ENCODE measurements at regions not wholly inside any gene's neighbourhood (a gene's known extent, or its start where the extent isn't known, plus 50 kb on each side); places are given as distances from the start of the nearest gene placed in this dataset.

DNA sequence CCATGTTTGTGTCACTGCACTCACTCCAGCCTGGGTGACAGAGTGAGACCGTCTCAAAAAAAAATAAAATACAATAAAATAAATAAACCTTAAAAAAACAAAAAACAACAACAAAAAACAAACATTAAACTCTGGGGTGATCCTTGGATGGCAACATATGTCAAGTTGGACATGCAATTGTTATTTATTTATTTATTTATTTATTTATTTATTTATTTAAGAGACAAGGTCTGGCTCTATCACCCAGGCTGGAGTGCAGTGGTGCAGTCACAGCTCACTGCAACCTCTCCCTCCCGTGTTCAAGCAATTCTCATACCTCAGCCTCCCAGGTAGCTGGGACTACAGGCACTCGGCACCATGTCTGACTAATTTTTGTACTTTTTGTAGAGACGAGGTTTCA, 275.5 kb downstream of the VPS13C start:
- Histone ChIP-seq H3K27ac (ENCODE audit: insufficient read depth, low read depth, low read length) (no peak overlapping the region), H3K9ac (replicated peaks; ENCODE audit: extremely low read depth, insufficient read depth, low read length) (no peak overlapping the region), H3K9me3 (replicated peaks; ENCODE audit: control insufficient read depth, insufficient read depth, low read length) (no peaks in the 10 kb centered on the region), H3K4me2 (ENCODE audit: insufficient read depth, low read length) (no peak overlapping the region), H3K36me3 (ENCODE audit: control insufficient read depth in 2 of 2, extremely low read depth in 1 of 2, insufficient read depth in 2 of 2, low read length in 2 of 2) (no peaks in the 10 kb centered on the region), H3K4me3 (replicated peaks in 1 of 3; ENCODE audit: insufficient read depth in 1 of 3, low read depth in 1 of 3, low read length in 3 of 3) (no peak overlapping the region), H3K27me3 (ENCODE audit: control insufficient read depth in 2 of 2, insufficient read depth in 2 of 2, low read length in 2 of 2) (peaks cover 0 to under 1% of the 10 kb centered on the region in 2 experiments), H3K9me1 (replicated peaks; ENCODE audit: control insufficient read depth, extremely low read depth, insufficient read depth, low read length) (no peaks in the 10 kb centered on the region), H3K4me1 (ENCODE audit: control insufficient read depth, extremely low read depth, insufficient read depth, low read length) (no peaks in the 10 kb centered on the region), H4K20me1 (replicated peaks; ENCODE audit: control insufficient read depth, extremely low read depth, insufficient read depth, low read length) (no peaks in the 10 kb centered on the region), H2AFZ (ENCODE audit: low read depth, low read length) (no peak overlapping the region), H3K79me2 (ENCODE audit: control insufficient read depth, insufficient read depth, low read length) (no peaks in the 10 kb centered on the region)
- FAIRE-seq (no peak), DNase-seq (ENCODE audit: low read depth, low spot score) (no peak)
- dilution Hi-C loops (cut with MboI; ENCODE audit: extremely low pct_ligation_motif_present, low sequenced_read_pairs) (no loop called here), intact Hi-C loops (cut with micrococcal nuclease) (no loop called here)
- POLR2A ChIA-PET, result no interaction called here
- CTCF ChIA-PET, result no interaction called here
- no TSS peak for BruUV-seq (replicated peaks)
- no peak for TF ChIP-seq GATA2 (IDR thresholded peaks at IDR 0.05; ENCODE audit: insufficient read depth, insufficient read length, low read depth, low read length)
- no peak for TF ChIP-seq MYC (IDR thresholded peaks at IDR 0.05; ENCODE audit: low read depth, low read length)
- no peak for TF ChIP-seq JUN (IDR thresholded peaks at IDR 0.05; ENCODE audit: borderline replicate concordance, insufficient read depth, insufficient read length, low read depth)
- TF ChIP-seq, protein P1, sequence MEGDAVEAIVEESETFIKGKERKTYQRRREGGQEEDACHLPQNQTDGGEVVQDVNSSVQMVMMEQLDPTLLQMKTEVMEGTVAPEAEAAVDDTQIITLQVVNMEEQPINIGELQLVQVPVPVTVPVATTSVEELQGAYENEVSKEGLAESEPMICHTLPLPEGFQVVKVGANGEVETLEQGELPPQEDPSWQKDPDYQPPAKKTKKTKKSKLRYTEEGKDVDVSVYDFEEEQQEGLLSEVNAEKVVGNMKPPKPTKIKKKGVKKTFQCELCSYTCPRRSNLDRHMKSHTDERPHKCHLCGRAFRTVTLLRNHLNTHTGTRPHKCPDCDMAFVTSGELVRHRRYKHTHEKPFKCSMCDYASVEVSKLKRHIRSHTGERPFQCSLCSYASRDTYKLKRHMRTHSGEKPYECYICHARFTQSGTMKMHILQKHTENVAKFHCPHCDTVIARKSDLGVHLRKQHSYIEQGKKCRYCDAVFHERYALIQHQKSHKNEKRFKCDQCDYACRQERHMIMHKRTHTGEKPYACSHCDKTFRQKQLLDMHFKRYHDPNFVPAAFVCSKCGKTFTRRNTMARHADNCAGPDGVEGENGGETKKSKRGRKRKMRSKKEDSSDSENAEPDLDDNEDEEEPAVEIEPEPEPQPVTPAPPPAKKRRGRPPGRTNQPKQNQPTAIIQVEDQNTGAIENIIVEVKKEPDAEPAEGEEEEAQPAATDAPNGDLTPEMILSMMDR (IDR thresholded peaks at IDR 0.05; ENCODE audit: extremely low read depth in 1 of 2, insufficient read depth in 1 of 2, low read depth in 1 of 2, low read length in 2 of 2), result no peak
- TF ChIP-seq POLR2A (IDR thresholded peaks at IDR 0.05; ENCODE audit: low read depth, low read length), result no peak
- TF ChIP-seq POLR2AphosphoS5 (IDR thresholded peaks at IDR 0.05; ENCODE audit: insufficient read depth, low read depth, low read length), result no peak
- TF ChIP-seq, protein P2, sequence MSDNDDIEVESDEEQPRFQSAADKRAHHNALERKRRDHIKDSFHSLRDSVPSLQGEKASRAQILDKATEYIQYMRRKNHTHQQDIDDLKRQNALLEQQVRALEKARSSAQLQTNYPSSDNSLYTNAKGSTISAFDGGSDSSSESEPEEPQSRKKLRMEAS (IDR thresholded peaks at IDR 0.05; ENCODE audit: insufficient read depth, insufficient read length), result no peak
- no peak for TF ChIP-seq EZH2 (IDR thresholded peaks at IDR 0.05; ENCODE audit: borderline replicate concordance, low read depth, low read length, severe bottlenecking)
- TF ChIP-seq FOS (IDR thresholded peaks at IDR 0.05; ENCODE audit: borderline replicate concordance, insufficient read depth, low read length), result no peak
